ENCODE measurements at regions not wholly inside any gene's neighbourhood (a gene's known extent, or its start where the extent isn't known, plus 50 kb on each side); places are given as distances from the start of the nearest gene placed in this dataset.

- DNase-seq (ENCODE audit: low spot score in 2 of 2), result no peak
- no peak overlapping the region for H3K4me3 ChIP-seq
- intact Hi-C loops (cut with DNase I), result loop anchor here (5.0 kb wide), 1 partner anchor 93 kb away; no protein-coding TSS in a partner anchor
- no peak for TF ChIP-seq CTCF (IDR thresholded peaks at IDR 0.05)
- H3K4me1 ChIP-seq, result no peaks in the 10 kb centered on the region
- no peaks in the 10 kb centered on the region for H3K9me3 ChIP-seq
- no peaks in the 10 kb centered on the region for H3K36me3 ChIP-seq
- H3K27me3 ChIP-seq, result no peaks in the 10 kb centered on the region
- no peak overlapping the region for H3K27ac ChIP-seq
Observed at GRCh38 chr3:28669870-28670269, 321.2 kb upstream of the AZI2 start.

- intact Hi-C loops (cut with DNase I), result no loop called here
- Histone ChIP-seq H3K36me3 (no peaks in the 10 kb centered on the region), H3K27ac (no peak overlapping the region), H3K9me3 (no peaks in the 10 kb centered on the region), H3K4me3 (no peak overlapping the region), H3K27me3 (no peaks in the 10 kb centered on the region), H3K4me1 (peaks cover 0 to under 1% of the 10 kb centered on the region in 2 donors)
- TF ChIP-seq CTCF (IDR thresholded peaks at IDR 0.05), result no peak
- DNase-seq (ENCODE audit: low spot score in 2 of 2), result no peak
Observed at GRCh38 chr3:28672406-28672805, 323.8 kb upstream of the AZI2 start.

GRCh38 chr3:28673446-28673845 is 324.8 kb upstream of the AZI2 start:
- Histone ChIP-seq H3K4me1 (peaks cover 0 to 4% of the 10 kb centered on the region in 2 donors), H3K27ac (no peak overlapping the region), H3K36me3 (no peaks in the 10 kb centered on the region), H3K4me3 (no peak overlapping the region), H3K9me3 (no peaks in the 10 kb centered on the region), H3K27me3 (no peaks in the 10 kb centered on the region)
- TF ChIP-seq CTCF (IDR thresholded peaks at IDR 0.05), result no peak
- intact Hi-C loops (cut with DNase I), result no loop called here
- no peak for DNase-seq (ENCODE audit: low spot score in 2 of 2)

GRCh38 chr3:28674212-28674611 is 325.6 kb upstream of the AZI2 start:
- no peaks in the 10 kb centered on the region for H3K9me3 ChIP-seq
- intact Hi-C loops (cut with DNase I), result no loop called here
- H3K4me3 ChIP-seq, result no peak overlapping the region
- H3K36me3 ChIP-seq, result no peaks in the 10 kb centered on the region
- DNase-seq (ENCODE audit: low spot score in 2 of 2), result no peak
- peaks cover 0 to 4% of the 10 kb centered on the region in 2 donors for H3K4me1 ChIP-seq
- TF ChIP-seq CTCF (IDR thresholded peaks at IDR 0.05), result no peak
- no peaks in the 10 kb centered on the region for H3K27me3 ChIP-seq
- H3K27ac ChIP-seq, result no peak overlapping the region

- no peaks in the 10 kb centered on the region for H3K27me3 ChIP-seq
- DNase-seq (ENCODE audit: low spot score in 2 of 2), result no peak
- no peaks in the 10 kb centered on the region for H3K9me3 ChIP-seq
- peaks cover 0 to 4% of the 10 kb centered on the region in 2 donors for H3K4me1 ChIP-seq
- no peak for TF ChIP-seq CTCF (IDR thresholded peaks at IDR 0.05)
- H3K36me3 ChIP-seq, result no peaks in the 10 kb centered on the region
- H3K4me3 ChIP-seq, result peak overlapping the region in 1 of 2 donors; percentile 4
- intact Hi-C loops (cut with DNase I), result no loop called here
- no peak overlapping the region for H3K27ac ChIP-seq
Observed at GRCh38 chr3:28677581-28677980, 329.0 kb upstream of the AZI2 start.

GRCh38 chr3:28678086-28678485 is 329.5 kb upstream of the AZI2 start:
- Histone ChIP-seq H3K4me3 (peak overlapping the region in 1 of 2 donors; percentile 4), H3K27me3 (no peaks in the 10 kb centered on the region), H3K9me3 (no peaks in the 10 kb centered on the region), H3K36me3 (no peaks in the 10 kb centered on the region), H3K27ac (no peak overlapping the region), H3K4me1 (peaks cover 0 to 4% of the 10 kb centered on the region in 2 donors)
- no peak for DNase-seq (ENCODE audit: low spot score in 2 of 2)
- TF ChIP-seq CTCF (IDR thresholded peaks at IDR 0.05), result no peak
- intact Hi-C loops (cut with DNase I), result no loop called here

Data from ascending aorta (tissue), 2 donors.